GM21825 (cell line): ENCODE measurements at regions not wholly inside any gene's neighbourhood (a gene's known extent, or its start where the extent isn't known, plus 50 kb on each side); places are given as distances from the start of the nearest gene placed in this dataset.

Source experiments
- ATAC-seq: cut with Tn5 transposase; IDR thresholded peaks from one replicate; pipeline ENCODE4 v1.9.1; 2021; ENCODE audit warnings: mild to moderate bottlenecking, moderate library complexity; ENCODE audit not compliant: unreplicated experiment

DNA sequence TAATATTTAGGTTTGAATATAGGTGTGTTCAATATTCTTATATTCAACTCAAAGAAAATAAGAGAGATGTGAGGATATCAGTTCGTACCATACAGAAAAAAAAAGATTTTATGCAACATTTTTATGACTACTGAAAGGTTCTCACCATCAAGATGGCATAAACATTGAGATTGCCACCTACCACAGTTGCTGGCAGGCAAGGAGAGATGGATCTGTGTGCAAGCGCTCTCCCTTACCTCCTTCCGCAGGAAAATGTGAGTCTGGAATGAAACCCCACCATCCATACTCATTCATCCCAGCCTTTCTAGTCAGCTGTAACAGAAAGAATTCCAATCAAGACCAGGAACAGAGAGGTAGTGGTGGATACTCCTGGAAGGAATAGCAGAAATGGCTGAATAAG is 376.9 kb downstream of the PPP3CA start:
- ATAC-seq = no peak

DNA sequence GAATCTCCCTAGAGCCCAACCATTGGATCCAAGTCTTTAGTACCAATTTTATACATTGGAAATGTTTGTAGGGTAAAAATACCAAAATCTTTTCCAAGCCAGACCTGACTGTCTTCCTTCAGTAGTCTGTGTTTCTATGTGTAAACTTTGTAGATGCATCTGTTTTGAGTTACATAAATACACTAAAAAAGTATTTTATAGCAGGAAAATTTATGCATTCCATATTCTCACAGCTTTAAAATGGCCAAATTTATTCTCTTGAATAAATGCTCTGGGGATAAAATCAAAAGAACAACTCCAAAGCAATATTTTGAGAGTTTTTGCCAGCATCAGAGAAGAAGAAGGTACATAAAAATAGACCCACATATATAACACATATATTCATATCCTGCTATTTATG is 377.4 kb downstream of the PPP3CA start:
- ATAC-seq = no peak

DNA sequence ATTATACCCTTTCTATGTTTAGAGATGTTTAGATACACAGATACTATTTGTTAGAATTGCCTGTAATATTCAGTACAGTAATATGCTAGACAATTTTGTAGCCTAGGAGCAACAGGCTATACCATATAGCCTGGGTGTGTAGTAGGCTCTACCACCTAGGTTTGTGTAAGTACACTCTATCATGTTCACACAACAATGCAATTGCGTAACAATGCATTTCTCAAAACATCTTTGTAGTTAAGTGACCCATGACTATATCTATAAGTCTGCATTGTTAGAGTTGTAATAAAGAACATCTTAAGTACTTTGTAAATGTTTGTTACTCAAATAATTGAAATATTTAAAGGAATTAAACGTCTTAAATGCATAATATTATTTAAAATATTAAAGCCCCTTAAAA is 379.3 kb downstream of the PPP3CA start:
- ATAC-seq = no peak

DNA sequence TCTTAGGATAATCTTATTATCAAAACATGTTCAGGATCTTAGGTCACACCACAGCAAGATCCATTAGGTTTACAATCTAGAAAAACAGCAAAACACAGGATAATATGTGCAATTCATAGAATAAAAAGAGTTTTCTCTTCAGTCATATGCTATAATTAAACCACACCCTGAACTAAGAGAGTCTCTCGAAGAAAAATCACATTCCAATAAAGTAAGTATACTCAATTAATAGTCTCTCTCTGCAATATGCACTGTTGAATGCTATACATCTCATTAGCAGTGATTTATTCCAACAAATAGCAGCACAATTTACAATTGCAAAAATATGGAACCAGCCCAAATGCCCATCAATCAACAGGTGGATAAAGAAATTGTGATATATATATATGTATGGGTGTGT is 383.7 kb downstream of the PPP3CA start:
- ATAC-seq = no peak

DNA sequence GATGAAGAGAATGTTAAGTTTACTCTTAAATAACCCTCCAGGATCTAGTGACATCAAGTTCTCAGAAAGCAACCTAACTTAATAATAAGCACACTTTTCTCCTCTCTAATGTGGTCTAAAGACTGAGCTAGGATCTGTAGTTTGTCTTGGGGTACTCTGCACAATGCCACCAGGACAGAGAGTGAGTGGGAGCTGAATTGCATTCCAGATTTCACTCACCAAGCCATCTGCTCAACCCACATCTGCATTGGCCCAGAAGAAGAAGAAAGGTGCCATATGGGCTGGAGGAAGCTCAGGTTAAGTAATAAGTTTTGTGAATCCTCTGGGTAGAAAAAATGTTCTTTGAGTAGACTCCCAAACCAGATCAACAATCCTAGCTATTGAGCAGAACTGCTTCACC is 384.6 kb downstream of the PPP3CA start:
- ATAC-seq = no peak

DNA sequence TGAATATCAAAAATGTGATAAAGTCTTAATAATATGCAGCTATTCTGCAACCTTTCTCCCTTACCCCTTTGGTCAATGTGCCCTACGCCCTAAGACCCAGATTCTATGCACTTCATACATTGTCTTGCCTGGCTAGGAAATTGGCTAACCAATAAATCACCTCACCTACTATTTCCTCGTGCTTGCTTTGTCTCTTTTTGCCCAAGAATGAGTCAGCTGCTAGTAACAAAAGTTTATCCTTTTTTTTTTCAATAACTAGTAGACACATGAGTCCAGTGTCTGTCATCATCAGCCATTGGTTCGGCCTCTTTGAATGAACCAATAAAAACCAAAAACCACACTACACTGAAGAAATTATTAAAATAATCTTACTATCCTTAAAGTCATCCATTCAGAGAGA is 387.1 kb downstream of the PPP3CA start:
- no peak for ATAC-seq

DNA sequence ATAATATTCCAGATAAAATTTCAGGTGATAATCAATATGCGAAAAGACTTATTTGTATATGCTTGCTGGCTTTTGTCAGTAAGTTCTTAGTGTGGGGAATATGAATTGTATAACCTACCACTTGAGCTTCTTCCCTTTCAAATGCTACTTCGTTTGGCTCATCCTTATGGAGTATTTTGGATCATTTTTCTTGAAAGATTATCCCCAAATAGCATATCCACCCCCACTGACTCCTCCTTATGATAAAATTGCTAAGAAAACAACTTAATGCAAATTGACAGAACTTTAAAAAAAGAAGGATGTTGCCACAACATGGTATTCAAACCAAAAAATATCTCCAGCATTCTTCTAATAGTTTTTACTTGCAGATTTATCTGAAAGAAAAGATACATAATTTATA is 393.3 kb downstream of the PPP3CA start:
- no peak for ATAC-seq

DNA sequence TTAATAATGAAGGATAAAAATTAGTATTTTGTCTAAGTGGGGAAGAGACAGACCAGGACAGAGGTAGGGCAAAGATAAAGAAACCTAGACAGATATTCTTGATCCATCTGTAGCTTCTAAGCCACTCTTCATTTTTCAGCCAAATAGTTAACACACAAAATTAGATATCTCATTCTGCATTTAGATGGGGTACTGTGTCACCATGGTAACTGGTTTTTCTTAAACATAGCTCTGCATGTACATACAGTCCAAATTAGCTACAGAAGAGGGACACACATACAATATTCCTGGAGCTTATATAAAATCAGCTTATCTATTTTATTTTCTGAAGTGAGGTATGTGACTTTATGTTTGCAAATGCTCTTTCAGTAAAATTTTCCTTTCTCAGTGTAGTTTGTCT is 393.7 kb downstream of the PPP3CA start:
- ATAC-seq = no peak

DNA sequence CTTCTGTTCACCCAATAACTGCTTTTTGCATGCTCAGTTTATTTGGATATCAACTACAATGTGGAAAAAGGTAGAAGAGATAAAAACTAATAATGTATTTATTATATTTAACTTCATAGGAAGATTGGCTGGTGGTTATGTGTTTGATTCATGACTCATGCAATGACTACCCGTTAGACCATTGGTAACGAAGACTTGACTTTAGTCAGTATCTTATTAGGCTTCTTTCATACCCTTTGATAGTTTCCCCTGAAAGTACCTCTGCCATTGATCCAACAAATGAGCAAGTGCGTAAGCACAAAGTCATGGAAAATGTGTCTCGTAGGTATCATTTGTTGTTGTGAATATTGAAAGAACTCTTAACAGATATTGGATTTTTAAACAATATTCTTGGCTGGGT is 394.7 kb downstream of the PPP3CA start:
- no peak for ATAC-seq

DNA sequence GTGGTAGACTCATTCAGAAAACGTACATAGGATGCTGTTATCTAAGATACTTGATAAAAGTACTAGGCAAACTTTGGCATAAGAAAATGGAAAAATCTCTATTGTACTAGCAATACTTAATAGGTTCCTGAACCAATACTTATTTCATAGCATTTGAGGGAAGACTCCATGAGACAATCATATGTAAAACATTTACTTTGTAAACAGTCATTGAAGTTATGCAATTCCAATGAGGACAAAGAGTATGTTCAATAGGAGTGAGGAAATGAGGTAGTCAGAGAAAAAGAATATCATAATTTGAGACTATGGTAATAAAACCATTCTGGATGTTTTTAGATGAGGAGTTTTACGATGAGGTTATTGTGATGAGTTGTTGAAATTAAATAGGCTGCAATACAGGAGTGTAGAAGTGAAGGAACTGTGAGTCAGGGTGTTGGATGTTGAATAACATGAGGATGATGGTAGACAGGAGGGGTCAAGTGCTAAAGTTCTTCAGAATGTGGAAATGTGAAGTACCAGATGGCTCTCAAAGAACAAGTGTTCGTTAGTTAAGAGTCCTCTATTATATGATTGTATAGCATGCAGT is 397.9 kb downstream of the PPP3CA start:
- no peak for ATAC-seq

DNA sequence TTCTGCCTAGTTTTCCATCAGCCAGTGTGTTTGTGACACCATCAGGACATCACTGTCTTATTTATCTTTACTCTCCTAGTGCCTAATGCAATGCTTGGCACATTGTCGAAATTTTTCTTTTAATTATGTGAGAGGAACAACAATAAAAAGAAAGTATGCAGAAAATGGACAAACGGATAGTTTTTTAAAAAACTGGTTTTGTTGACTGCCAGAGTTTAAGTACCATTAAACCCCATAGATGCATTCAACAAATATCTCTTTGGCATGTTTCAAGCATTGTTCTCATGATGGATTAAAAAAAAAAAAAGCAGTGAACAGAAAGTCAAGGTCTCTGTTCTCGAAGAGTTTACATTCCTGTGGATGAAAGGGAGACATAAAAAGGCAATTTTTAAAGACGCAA is 398.4 kb downstream of the PPP3CA start:
- ATAC-seq = no peak

DNA sequence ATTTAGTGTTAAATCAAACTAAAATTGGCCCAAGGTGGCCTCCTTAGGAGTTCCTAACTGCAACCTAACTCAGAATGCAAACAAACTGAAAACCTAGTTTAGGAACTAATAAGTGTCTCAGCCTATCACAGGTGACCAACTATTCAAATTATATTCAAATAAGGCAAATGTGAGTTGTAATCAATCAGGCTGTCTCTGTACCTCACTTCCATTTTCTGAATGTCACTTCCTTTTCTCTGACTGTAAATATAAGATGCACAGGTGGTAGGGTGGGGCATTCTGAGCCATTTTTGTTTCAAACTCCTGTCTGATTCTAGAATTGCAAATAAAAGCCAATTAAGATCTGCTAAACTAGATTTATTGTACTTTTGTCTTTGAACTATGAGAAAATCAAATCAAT is 401.5 kb downstream of the PPP3CA start:
- ATAC-seq = no peak

DNA sequence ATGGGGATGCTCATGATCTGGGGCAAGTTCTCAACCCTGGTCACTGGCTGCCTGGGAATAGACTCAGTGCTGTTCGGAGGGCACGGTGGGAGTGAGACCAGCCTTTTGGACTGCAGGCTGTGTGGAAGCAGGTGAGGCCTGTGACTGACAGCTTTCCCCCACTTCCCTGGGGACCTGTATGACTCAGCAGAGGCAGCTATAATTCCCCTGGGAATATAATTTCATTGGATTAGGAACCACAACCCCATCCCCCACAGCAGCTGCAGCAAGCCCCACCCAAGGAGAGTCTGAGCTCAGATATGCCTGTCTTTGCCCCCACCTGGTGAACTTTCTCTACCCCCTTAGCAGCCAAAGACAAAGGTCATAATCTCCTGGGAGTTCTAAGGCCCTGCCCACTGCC is 408.6 kb downstream of the PPP3CA start:
- ATAC-seq = no peak

DNA sequence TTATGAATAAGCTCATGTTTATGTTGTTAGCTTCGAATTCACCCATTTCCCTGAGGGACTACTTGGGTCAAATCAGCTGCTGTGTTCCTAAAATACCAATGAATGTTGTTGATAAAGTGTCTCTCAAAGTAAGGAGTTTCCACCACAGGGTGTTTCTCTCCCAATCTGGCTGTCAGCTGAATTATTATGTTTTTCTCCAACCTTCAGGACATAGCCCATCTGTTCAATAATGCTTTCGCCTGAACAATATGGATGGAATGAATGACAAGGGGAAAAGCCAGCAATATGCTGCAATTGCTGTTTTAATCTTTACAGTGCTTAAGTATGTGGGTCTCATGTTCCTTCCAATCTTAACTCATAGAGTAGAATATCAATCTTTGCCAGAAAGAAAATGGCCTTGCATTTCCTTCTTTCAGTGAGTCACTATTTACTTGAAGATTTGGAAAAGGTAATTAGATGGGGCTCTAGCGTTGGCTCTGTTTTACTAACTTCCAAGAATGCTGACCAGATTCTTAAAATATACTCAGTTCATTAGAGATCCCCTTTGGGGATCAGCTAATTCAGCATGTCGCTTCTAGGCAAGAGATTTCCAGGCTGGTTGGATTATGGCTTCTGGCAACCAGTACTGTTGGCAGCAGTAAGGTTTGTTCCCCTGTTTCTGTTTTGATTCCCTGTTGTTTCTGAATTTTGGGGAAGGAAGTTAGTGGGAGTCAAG is 410.5 kb downstream of the PPP3CA start:
- ATAC-seq = no peak

DNA sequence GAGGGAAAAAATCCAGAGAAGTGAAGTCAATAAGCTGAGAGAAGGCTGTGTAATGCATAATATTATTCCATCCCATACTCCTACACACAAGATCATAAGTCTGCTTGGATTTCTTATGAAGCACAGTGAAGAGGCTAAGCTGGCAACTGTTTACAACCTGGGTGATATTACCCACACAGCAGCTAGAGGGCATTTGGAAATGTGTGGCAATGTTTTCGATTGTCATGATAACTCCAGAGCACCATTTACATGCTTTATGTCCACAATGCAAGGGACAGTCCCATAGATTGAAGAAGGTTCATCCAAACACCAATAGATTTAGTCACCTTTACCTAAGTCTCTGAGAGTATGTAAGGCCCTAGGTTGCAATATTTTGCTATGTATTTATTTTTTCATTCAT is 412.2 kb downstream of the PPP3CA start:
- no peak for ATAC-seq

DNA sequence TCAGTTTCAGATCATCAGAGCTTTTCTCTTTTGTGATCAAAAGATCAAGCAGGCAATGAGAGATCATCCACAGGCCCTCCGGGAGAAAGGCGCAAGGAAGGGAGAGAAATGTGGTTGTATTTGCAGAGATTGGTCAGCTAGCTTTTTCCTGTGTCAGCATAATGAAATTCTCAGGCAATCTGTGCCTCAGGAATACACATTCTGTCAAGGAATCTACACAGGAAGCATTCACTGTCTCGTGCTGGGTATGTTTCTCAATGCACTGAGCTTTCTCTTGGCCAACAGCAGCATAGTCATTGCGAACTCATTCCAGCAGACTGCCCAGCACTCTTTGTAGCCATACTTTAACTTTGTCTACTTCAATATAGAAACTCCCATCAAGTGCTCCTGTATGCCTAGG is 413.7 kb downstream of the PPP3CA start:
- no peak for ATAC-seq

DNA sequence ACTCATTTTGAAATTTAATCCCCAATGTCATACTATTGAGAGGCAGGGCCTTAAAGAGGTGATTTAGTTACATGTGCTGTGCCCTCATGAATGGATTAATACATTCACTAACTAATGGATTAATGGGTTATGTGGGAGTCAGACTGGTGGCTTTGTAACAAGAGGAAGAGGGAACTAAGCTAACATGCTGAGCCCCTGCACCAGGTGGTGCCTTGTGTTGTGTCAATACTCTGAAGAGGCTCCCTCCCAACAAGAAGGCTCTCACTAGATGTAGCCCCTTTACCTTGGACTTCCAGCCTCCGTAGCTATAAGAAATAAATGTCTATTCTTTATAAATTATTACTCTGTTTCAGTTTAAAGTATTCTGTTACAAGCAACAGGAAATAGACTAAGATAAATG is 411.9 kb upstream of the EMCN start:
- no peak for ATAC-seq

DNA sequence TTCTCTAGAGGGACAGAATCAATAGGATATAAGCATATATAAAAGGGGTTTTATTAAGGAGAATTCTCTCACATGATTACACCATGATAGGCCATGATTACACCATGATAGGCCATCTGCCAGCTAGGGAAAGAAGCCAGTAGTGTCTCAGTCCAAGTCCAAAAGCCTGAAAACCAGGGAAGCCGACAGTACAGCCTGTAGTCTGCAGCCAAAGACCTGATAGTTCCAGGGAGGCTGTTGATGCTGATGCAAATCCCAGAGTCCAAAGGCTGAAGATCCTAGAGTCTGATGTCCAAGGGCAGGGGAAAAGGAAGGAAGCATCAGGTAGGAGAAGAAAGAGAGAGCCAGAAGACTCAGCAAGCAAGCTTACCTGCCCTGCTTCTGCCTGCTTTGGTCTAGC is 411.3 kb upstream of the EMCN start:
- no peak for ATAC-seq

DNA sequence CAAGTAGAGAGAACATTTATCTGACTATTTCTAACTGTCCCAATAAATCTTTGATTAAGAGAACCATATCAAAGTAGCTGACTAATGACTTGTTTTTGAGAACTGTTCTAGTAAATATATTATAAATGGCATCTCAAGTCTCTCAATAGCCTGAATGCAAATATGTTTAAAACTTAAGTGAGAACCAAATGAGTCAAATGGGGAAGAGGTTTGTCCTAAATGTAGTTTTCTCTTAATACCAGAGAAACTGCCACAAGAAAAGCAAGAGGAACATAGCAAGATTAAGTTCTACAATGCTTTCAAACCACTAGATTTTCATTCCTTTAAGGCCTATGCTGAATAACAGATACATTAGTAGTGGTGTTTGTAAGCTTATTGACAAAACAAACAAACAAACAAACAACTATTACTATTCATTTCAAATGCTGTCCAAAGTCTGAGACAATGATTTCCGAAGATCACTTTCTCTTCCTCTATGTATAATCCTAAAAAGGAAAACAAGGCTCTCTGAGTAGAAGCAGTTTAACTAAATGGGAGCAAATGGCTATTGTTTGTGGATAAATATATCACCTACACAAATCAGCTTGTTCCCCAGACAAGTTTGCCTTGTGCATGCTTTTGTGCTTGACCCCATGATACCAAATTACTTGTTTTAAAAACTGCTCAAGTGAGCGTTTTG is 408.4 kb upstream of the EMCN start:
- ATAC-seq = no peak

DNA sequence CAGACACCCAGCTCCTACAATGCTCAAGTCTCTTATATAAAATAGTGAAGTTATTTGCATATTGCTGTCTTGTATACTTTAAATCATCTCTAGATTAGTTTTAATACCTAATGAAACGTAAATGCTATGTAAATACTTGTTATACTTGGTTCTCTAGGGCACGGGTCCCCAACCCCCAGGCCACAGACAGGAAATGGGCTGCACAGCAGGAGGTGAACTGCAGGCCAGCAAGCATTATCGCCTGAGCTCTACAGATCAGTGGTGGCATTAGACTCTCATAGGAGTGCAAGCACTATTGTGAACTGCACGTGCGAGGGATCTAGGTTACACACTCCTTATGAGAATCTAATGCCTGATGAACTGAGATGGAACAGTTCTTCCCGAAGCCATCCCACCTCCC is 395.9 kb upstream of the EMCN start:
- no peak for ATAC-seq

DNA sequence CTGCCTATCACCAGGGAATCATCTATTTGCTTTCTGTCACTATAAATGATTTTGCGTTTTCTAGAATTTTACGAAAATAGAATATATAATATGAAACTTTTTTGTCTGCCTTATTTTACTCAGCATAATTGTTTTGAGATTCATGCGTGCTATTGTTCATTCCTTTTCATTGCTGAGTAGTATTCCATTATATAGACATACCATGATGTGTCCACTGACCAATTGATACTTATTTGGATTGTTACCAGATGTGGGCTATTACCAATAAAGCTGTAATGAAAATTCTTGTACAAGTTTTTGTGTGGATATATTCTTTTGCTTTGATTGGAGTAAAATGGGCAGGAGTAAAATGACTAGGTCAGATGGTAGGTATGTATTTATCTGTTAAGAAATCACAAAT is 390.7 kb upstream of the EMCN start:
- ATAC-seq = no peak
